WTC11 (cell line): ENCODE measurements at regions not wholly inside any gene's neighbourhood (a gene's known extent, or its start where the extent isn't known, plus 50 kb on each side); places are given as distances from the start of the nearest gene placed in this dataset.

ENCODE experiments used
- ATAC-seq: fragments of 200-7000 bp; cut with Tn5 transposase; 2 replicates; pipeline ENCODE4 v1.10.0; 2021; ENCODE audit warnings: mild to moderate bottlenecking, moderate library complexity
- CTCF ChIA-PET: fragments of 300-600 bp; sonication (Branson Sonifier 250); formaldehyde crosslinking; loops from one replicate; lab custom pipeline; 2021; ENCODE audit warnings: antibody characterized with exemption; lab: Charles Lee
- POLR2A ChIA-PET: fragments of 350-600 bp; sonication (Branson Sonifier 250); formaldehyde crosslinking; loops from one replicate; lab custom pipeline; 2021; ENCODE audit warnings: antibody characterized with exemption; lab: Charles Lee
- DNase-seq: peaks from one replicate; pipeline ENCODE4 v3.0.0; 2021; ENCODE audit warnings: low spot score
- H3K27ac Mint-ChIP-seq: 2 replicates; pipeline ENCODE4 v1.8.0; 2021; ENCODE audit warnings: mixed read lengths
- H3K27me3 Mint-ChIP-seq: 2 replicates; pipeline ENCODE4 v1.8.0; 2021; ENCODE audit warnings: low read depth, mild to moderate bottlenecking, moderate library complexity, mixed read lengths
- H3K36me3 Mint-ChIP-seq: 2 replicates; pipeline ENCODE4 v1.8.0; 2021; ENCODE audit warnings: mixed read lengths
- H3K4me1 Mint-ChIP-seq: 2 replicates; pipeline ENCODE4 v1.8.0; 2022; ENCODE audit warnings: mixed read lengths
- H3K4me3 Mint-ChIP-seq: 2 replicates; pipeline ENCODE4 v1.8.0; 2021; ENCODE audit warnings: mild to moderate bottlenecking, moderate library complexity, mixed read lengths
- H3K9me3 Mint-ChIP-seq: 2 replicates; pipeline ENCODE4 v1.8.0; 2021; ENCODE audit warnings: mixed read lengths
- ARID4B ChIP-seq: sonication (generic); formaldehyde crosslinking; IDR thresholded peaks from 2 replicates; pipeline ENCODE4 v1.8.0; 2023; ENCODE audit warnings: missing genetic modification reagents, mild to moderate bottlenecking, borderline replicate concordance
- ATF2 ChIP-seq: sonication (generic); formaldehyde crosslinking; IDR thresholded peaks from 2 replicates; pipeline ENCODE4 v1.8.1; 2022; ENCODE audit warnings: low read depth, missing genetic modification reagents, borderline replicate concordance
- CBFB ChIP-seq: sonication (generic); formaldehyde crosslinking; IDR thresholded peaks from 2 replicates; pipeline ENCODE4 v1.8.1; 2022; ENCODE audit warnings: mild to moderate bottlenecking, low read depth, missing genetic modification reagents
- CREB1 ChIP-seq: sonication (generic); formaldehyde crosslinking; IDR thresholded peaks from 2 replicates; pipeline ENCODE4 v1.8.0; 2023; ENCODE audit warnings: mild to moderate bottlenecking, missing genetic modification reagents
- EMX1 ChIP-seq: fragments of 250-450 bp; sonication (Bioruptor Pico); IDR thresholded peaks from 2 replicates; pipeline ENCODE4 v1.8.0; 2021; ENCODE audit warnings: mild to moderate bottlenecking
- GRHL2 ChIP-seq: fragments of 250-450 bp; sonication (Bioruptor Pico); IDR thresholded peaks from 2 replicates; pipeline ENCODE4 v1.8.0; 2022; ENCODE audit warnings: mild to moderate bottlenecking, moderate library complexity; ENCODE audit not compliant: insufficient replicate concordance, severe bottlenecking
- NR1H2 ChIP-seq: sonication (generic); formaldehyde crosslinking; IDR thresholded peaks from 2 replicates; pipeline ENCODE4 v1.9.0; 2021; ENCODE audit warnings: mild to moderate bottlenecking, moderate library complexity, missing genetic modification reagents
- NR3C1 ChIP-seq: sonication (generic); formaldehyde crosslinking; conservative IDR thresholded peaks from 2 replicates; pipeline ENCODE4 v1.8.1; 2023; ENCODE audit warnings: low read depth, mild to moderate bottlenecking, missing genetic modification reagents
- PRDM15 ChIP-seq: sonication (generic); formaldehyde crosslinking; IDR thresholded peaks from 2 replicates; pipeline ENCODE4 v1.8.0; 2022; ENCODE audit warnings: missing genetic modification reagents
- SOX15 ChIP-seq: fragments of 250-450 bp; sonication (Bioruptor Pico); IDR thresholded peaks from 2 replicates; pipeline ENCODE4 v1.9.0; 2021; ENCODE audit warnings: mild to moderate bottlenecking
- SP1 ChIP-seq: sonication (generic); formaldehyde crosslinking; conservative IDR thresholded peaks from 2 replicates; pipeline ENCODE4 v1.8.1; 2022; ENCODE audit warnings: missing genetic modification reagents
- TCF7 ChIP-seq: sonication (generic); formaldehyde crosslinking; IDR thresholded peaks from 2 replicates; pipeline ENCODE4 v1.8.0; 2022; ENCODE audit warnings: mild to moderate bottlenecking, low read depth, missing genetic modification reagents, moderate library complexity
- TEAD1 ChIP-seq: sonication (generic); formaldehyde crosslinking; IDR thresholded peaks from 2 replicates; pipeline ENCODE4 v1.8.0; 2022; ENCODE audit warnings: mild to moderate bottlenecking, missing genetic modification reagents
- TEAD4 ChIP-seq: sonication (generic); formaldehyde crosslinking; IDR thresholded peaks from 2 replicates; pipeline ENCODE4 v1.8.0; 2022; ENCODE audit warnings: mild to moderate bottlenecking, missing genetic modification reagents
- ZNF232 ChIP-seq: sonication (generic); formaldehyde crosslinking; IDR thresholded peaks from 2 replicates; pipeline ENCODE4 v1.8.0; 2022; ENCODE audit warnings: mild to moderate bottlenecking, missing genetic modification reagents
- ZNF263 ChIP-seq: sonication (generic); formaldehyde crosslinking; IDR thresholded peaks from 2 replicates; pipeline ENCODE4 v1.8.1; 2022; ENCODE audit warnings: low read depth, mild to moderate bottlenecking, moderate library complexity, missing genetic modification reagents
- ZNF396 ChIP-seq: fragments of 250-450 bp; sonication (Bioruptor Pico); IDR thresholded peaks from 2 replicates; pipeline ENCODE4 v1.8.0; 2021; ENCODE audit warnings: mild to moderate bottlenecking, moderate library complexity, borderline replicate concordance
- ZNF512 ChIP-seq: sonication (generic); formaldehyde crosslinking; IDR thresholded peaks from 2 replicates; pipeline ENCODE4 v1.8.1; 2022; ENCODE audit warnings: missing genetic modification reagents, borderline replicate concordance
- ZNF671 ChIP-seq: fragments of 250-450 bp; sonication (Bioruptor Pico); IDR thresholded peaks from 2 replicates; pipeline ENCODE4 v1.8.0; 2021; ENCODE audit warnings: mild to moderate bottlenecking
- ZSCAN18 ChIP-seq: fragments of 250-450 bp; sonication (Bioruptor Pico); IDR thresholded peaks from 2 replicates; pipeline ENCODE4 v2.1.2; 2022; ENCODE audit warnings: mild to moderate bottlenecking, moderate library complexity

GRCh38 chr7:106369352-106369751 lies 84.6 kb upstream of the NAMPT start (continued):
- TF ChIP-seq ATF2 (CRISPR knock-in tag) = no peak
- no peak for TF ChIP-seq TEAD1 (CRISPR knock-in tag)
- no peak for TF ChIP-seq GRHL2 (CRISPR knock-in tag)
- no peak for TF ChIP-seq ZSCAN18 (CRISPR knock-in tag)
- TF ChIP-seq ZNF396 (CRISPR knock-in tag) = no peak
- TF ChIP-seq ZNF263 (CRISPR knock-in tag) = no peak
- no peak for TF ChIP-seq SOX15 (CRISPR knock-in tag)
- TF ChIP-seq, all 79 proteins: peak for 0

GRCh38 chr7:106367664-106368063 lies 82.9 kb upstream of the NAMPT start:
- peaks cover 3% of the 10 kb centered on the region; the same call in 1 of the 2 replicates for H3K36me3 Mint-ChIP-seq
- ChIA-PET CTCF (interaction anchor here (1.0 to 3.1 kb wide), 2 partner anchors 34 to 191 kb away, joined by 4 to 16 read pairs; no protein-coding TSS in a partner anchor), POLR2A (no interaction called here)
- TF ChIP-seq ZNF232 (CRISPR knock-in tag) = no peak
- ATAC-seq (no peak), DNase-seq (no peak)
- H3K4me1 Mint-ChIP-seq = no peaks in the 10 kb centered on the region; the same call in 1 of the 2 replicates
- no peak overlapping the region for H3K4me3 Mint-ChIP-seq
- no peak overlapping the region for H3K27ac Mint-ChIP-seq
- peaks cover 9% of the 10 kb centered on the region; the same call in 1 of the 2 replicates for H3K9me3 Mint-ChIP-seq
- no peaks in the 10 kb centered on the region for H3K27me3 Mint-ChIP-seq

- Mint-ChIP-seq H3K27ac (no peak overlapping the region), H3K4me1 (no peaks in the 10 kb centered on the region; the same call in 1 of the 2 replicates), H3K36me3 (peaks cover 3% of the 10 kb centered on the region; the same call in 1 of the 2 replicates), H3K27me3 (no peaks in the 10 kb centered on the region), H3K9me3 (peaks cover 9% of the 10 kb centered on the region; the same call in 1 of the 2 replicates), H3K4me3 (no peak overlapping the region)
- ChIA-PET POLR2A (no interaction called here), CTCF (interaction anchor here (1.0 to 3.1 kb wide), 2 partner anchors 34 to 190 kb away, joined by 4 to 16 read pairs; no protein-coding TSS in a partner anchor)
- peak; percentile 98 for ATAC-seq
- DNase-seq = peak; percentile 21
- no peak for TF ChIP-seq TEAD1 (CRISPR knock-in tag)
- TF ChIP-seq PRDM15 = no peak
- no peak for TF ChIP-seq ZNF512 (CRISPR knock-in tag)
- TF ChIP-seq SP1 = no peak
- TF ChIP-seq NR3C1 (CRISPR knock-in tag) = no peak
- no peak for TF ChIP-seq ZNF671
- TF ChIP-seq GRHL2 (CRISPR knock-in tag) = no peak
- TF ChIP-seq CREB1 (CRISPR knock-in tag) = no peak
- TF ChIP-seq TEAD4 (CRISPR knock-in tag) = no peak
- no peak for TF ChIP-seq NR1H2
- TF ChIP-seq CBFB (CRISPR knock-in tag) = no peak
- TF ChIP-seq EMX1 (CRISPR knock-in tag) = no peak
- no peak for TF ChIP-seq ARID4B
- no peak for TF ChIP-seq TCF7
- no peak for TF ChIP-seq SOX15 (CRISPR knock-in tag)
These were observed 82.2 kb upstream of the NAMPT start for GRCh38 chr7:106367018-106367420.
